SK-N-SH (cell line): ENCODE measurements at regions not wholly inside any gene's neighbourhood (a gene's known extent, or its start where the extent isn't known, plus 50 kb on each side); places are given as distances from the start of the nearest gene placed in this dataset.

ENCODE experiments used
- EP300 ChIP-seq, 2 experiments: IDR thresholded peaks; 2 replicates each; pipeline versions ENCODE4 v1.4.0 to v1.6.1; 2012; ENCODE audit warnings: borderline replicate concordance in 1 of 2, low read depth in 1 of 2, low read length in 1 of 2
- EZH2phosphoT487 ChIP-seq: fragments of 200-600 bp; sonication (generic); IDR thresholded peaks from 2 replicates; pipeline ENCODE4 v1.6.1; 2017; ENCODE audit warnings: low read depth, mixed run types, mild to moderate bottlenecking, antibody characterized with exemption, moderate library complexity, borderline replicate concordance
- FOXM1 ChIP-seq: IDR thresholded peaks from 2 replicates; pipeline ENCODE4 v1.4.0; 2012; ENCODE audit warnings: low read depth, mild to moderate bottlenecking
- NRF1 ChIP-seq: IDR thresholded peaks from 2 replicates; pipeline ENCODE4 v1.6.1; 2012; ENCODE audit warnings: low read depth, mild to moderate bottlenecking, low read length
- RAD21 ChIP-seq: IDR thresholded peaks from 2 replicates; pipeline ENCODE4 v1.6.1; 2012; ENCODE audit warnings: mild to moderate bottlenecking, low read length
- RCOR1 ChIP-seq: fragments of 150-350 bp; IDR thresholded peaks from 2 replicates; pipeline ENCODE4 v1.6.1; 2017; ENCODE audit warnings: antibody characterized with exemption, low read length
- SIN3A ChIP-seq: IDR thresholded peaks from 2 replicates; pipeline ENCODE4 v1.6.1; 2012; ENCODE audit warnings: low read depth, mild to moderate bottlenecking, low read length, moderate library complexity, borderline replicate concordance
- TF ChIP-seq, protein P1 (sequence below): IDR thresholded peaks from 2 replicates; pipeline ENCODE4 v1.4.0; 2012; ENCODE audit warnings: low read depth, borderline replicate concordance
- TF ChIP-seq, protein P2 (sequence below): fragments of 200-600 bp; sonication (generic); IDR thresholded peaks from 2 replicates; pipeline ENCODE4 v1.6.1; 2017; ENCODE audit warnings: antibody characterized with exemption, mild to moderate bottlenecking, moderate library complexity
- TF ChIP-seq, protein P3 (sequence below): IDR thresholded peaks from 2 replicates; pipeline ENCODE4 v1.4.0; 2012; ENCODE audit warnings: low read depth
- TF ChIP-seq, protein P4 (sequence below): fragments of 150-350 bp; IDR thresholded peaks from 2 replicates; pipeline ENCODE4 v1.6.1; 2017; ENCODE audit warnings: antibody characterized with exemption, low read length, low read depth, borderline replicate concordance
- TF ChIP-seq, protein P5 (sequence below): IDR thresholded peaks from 2 replicates; pipeline ENCODE4 v1.6.1; 2012; ENCODE audit warnings: mild to moderate bottlenecking, low read depth, low read length, moderate library complexity

DNA sequence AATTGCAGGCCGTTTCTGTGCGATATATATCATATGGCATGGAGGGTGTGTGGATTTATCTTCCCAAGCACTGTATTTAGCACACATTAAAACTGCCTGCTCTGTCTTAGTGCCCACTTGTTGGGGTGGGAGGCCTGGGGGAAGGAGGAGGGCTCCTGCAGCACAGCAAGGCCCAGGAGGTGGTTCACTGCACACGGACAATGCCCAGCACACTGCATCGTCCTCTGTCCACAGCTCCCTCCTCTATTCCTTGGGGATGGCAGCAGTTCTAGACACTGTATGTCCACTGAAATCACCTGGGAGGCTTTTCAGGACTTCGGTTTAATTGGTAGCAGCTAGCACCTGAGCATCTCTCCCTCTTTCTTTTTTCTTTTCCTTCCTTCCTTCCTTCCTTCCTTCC is 161.2 kb downstream of the KTN1 start:
- TF ChIP-seq EZH2phosphoT487 (no peak), SIN3A (no peak), RCOR1 (no peak), FOXM1 (no peak), NRF1 (no peak), RAD21 (no peak), EP300 (IDR thresholded peaks at IDR 0.05; ENCODE audit: borderline replicate concordance in 1 of 2, low read depth in 1 of 2, low read length in 1 of 2) (no peak)
- TF ChIP-seq, protein P1, sequence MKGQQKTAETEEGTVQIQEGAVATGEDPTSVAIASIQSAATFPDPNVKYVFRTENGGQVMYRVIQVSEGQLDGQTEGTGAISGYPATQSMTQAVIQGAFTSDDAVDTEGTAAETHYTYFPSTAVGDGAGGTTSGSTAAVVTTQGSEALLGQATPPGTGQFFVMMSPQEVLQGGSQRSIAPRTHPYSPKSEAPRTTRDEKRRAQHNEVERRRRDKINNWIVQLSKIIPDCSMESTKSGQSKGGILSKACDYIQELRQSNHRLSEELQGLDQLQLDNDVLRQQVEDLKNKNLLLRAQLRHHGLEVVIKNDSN, result no peak
- TF ChIP-seq, protein P2, sequence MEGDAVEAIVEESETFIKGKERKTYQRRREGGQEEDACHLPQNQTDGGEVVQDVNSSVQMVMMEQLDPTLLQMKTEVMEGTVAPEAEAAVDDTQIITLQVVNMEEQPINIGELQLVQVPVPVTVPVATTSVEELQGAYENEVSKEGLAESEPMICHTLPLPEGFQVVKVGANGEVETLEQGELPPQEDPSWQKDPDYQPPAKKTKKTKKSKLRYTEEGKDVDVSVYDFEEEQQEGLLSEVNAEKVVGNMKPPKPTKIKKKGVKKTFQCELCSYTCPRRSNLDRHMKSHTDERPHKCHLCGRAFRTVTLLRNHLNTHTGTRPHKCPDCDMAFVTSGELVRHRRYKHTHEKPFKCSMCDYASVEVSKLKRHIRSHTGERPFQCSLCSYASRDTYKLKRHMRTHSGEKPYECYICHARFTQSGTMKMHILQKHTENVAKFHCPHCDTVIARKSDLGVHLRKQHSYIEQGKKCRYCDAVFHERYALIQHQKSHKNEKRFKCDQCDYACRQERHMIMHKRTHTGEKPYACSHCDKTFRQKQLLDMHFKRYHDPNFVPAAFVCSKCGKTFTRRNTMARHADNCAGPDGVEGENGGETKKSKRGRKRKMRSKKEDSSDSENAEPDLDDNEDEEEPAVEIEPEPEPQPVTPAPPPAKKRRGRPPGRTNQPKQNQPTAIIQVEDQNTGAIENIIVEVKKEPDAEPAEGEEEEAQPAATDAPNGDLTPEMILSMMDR, result no peak
- TF ChIP-seq, protein P3, sequence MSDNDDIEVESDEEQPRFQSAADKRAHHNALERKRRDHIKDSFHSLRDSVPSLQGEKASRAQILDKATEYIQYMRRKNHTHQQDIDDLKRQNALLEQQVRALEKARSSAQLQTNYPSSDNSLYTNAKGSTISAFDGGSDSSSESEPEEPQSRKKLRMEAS, result no peak
- TF ChIP-seq, protein P4, sequence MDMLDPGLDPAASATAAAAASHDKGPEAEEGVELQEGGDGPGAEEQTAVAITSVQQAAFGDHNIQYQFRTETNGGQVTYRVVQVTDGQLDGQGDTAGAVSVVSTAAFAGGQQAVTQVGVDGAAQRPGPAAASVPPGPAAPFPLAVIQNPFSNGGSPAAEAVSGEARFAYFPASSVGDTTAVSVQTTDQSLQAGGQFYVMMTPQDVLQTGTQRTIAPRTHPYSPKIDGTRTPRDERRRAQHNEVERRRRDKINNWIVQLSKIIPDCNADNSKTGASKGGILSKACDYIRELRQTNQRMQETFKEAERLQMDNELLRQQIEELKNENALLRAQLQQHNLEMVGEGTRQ, result no peak
- TF ChIP-seq, protein P5, sequence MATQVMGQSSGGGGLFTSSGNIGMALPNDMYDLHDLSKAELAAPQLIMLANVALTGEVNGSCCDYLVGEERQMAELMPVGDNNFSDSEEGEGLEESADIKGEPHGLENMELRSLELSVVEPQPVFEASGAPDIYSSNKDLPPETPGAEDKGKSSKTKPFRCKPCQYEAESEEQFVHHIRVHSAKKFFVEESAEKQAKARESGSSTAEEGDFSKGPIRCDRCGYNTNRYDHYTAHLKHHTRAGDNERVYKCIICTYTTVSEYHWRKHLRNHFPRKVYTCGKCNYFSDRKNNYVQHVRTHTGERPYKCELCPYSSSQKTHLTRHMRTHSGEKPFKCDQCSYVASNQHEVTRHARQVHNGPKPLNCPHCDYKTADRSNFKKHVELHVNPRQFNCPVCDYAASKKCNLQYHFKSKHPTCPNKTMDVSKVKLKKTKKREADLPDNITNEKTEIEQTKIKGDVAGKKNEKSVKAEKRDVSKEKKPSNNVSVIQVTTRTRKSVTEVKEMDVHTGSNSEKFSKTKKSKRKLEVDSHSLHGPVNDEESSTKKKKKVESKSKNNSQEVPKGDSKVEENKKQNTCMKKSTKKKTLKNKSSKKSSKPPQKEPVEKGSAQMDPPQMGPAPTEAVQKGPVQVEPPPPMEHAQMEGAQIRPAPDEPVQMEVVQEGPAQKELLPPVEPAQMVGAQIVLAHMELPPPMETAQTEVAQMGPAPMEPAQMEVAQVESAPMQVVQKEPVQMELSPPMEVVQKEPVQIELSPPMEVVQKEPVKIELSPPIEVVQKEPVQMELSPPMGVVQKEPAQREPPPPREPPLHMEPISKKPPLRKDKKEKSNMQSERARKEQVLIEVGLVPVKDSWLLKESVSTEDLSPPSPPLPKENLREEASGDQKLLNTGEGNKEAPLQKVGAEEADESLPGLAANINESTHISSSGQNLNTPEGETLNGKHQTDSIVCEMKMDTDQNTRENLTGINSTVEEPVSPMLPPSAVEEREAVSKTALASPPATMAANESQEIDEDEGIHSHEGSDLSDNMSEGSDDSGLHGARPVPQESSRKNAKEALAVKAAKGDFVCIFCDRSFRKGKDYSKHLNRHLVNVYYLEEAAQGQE, result no peak
